ENCODE measurements at regions not wholly inside any gene's neighbourhood (a gene's known extent, or its start where the extent isn't known, plus 50 kb on each side); places are given as distances from the start of the nearest gene placed in this dataset.

GRCh38 chr1:181416268-181416860, 67.0 kb upstream of the CACNA1E start:
- TF ChIP-seq GATA2 (IDR thresholded peaks at IDR 0.05; ENCODE audit: low read depth, low read length), result no peak
- no peak for TF ChIP-seq GATA3 (IDR thresholded peaks at IDR 0.05; ENCODE audit: low read depth, low read length)

Measured in SH-SY5Y (cell line).